T-cell (primary cell): ENCODE measurements at regions not wholly inside any gene's neighbourhood (a gene's known extent, or its start where the extent isn't known, plus 50 kb on each side); places are given as distances from the start of the nearest gene placed in this dataset.
A peak's percentile ranks its signal among the peaks of the same experiment; 100 is the strongest.

ENCODE experiments used
- ATAC-seq, 4 experiments: fragments of 200-7000 bp in 3 of 4; fragments of 150-1000 bp in 1 of 4; cut with Tn5 transposase; replicated peaks in 1 of 4; 1 replicate in 3 of 4; 2 replicates in 1 of 4; pipeline ENCODE4 v1.10.0; 2021; ENCODE audit warnings: moderate library complexity in 3 of 4, mild to moderate bottlenecking in 2 of 4, moderate number of reproducible peaks in 1 of 4
- CTCF ChIA-PET, 2 donors: fragments of 300-600 bp; sonication (Branson Sonifier 250); formaldehyde crosslinking; loops; one replicate each; lab custom pipeline; 2022; ENCODE audit warnings: antibody characterized with exemption in 2 of 2; lab: Charles Lee
- POLR2A ChIA-PET, 2 donors: fragments of 300-600 bp; sonication (Branson Sonifier 250); formaldehyde crosslinking; loops; one replicate each; lab custom pipeline; 2022; ENCODE audit warnings: antibody characterized with exemption in 2 of 2; lab: Charles Lee
- DNase-seq, 35 experiments: peaks; one replicate each; pipeline versions ENCODE4 v3.0.0 to v3.0.0-alpha.2; 2013 to 2023
- H3K27ac ChIP-seq: one replicate; pipeline ENCODE4 v1.5.1; 2013; ENCODE audit warnings: low read length
- H3K27me3 ChIP-seq, 2 experiments: replicated peaks in 1 of 2; 1 replicate in 1 of 2; 2 replicates in 1 of 2; pipeline versions ENCODE4 v1.6.1 to v1.7.0; 2013; ENCODE audit warnings: low read length in 1 of 2, mixed read lengths in 1 of 2; ENCODE audit not compliant: control insufficient read depth in 2 of 2, insufficient read depth in 2 of 2; ENCODE audit errors: extremely low read depth in 1 of 2
- H3K36me3 ChIP-seq, 2 donors: 1 replicate in 1 of 2; 2 replicates in 1 of 2; pipeline versions ENCODE4 v1.6.1 to v1.7.0; 2013; ENCODE audit warnings: low read length in 1 of 2; ENCODE audit not compliant: control insufficient read depth in 2 of 2, insufficient read depth in 1 of 2; ENCODE audit errors: extremely low read depth in 1 of 2
- H3K4me1 ChIP-seq, 2 experiments: 1 replicate in 1 of 2; 2 replicates in 1 of 2; pipeline versions ENCODE4 v1.6.1 to v1.7.0; 2013; ENCODE audit warnings: low read length in 2 of 2, mixed read lengths in 1 of 2; ENCODE audit not compliant: insufficient read depth in 2 of 2, control insufficient read depth in 1 of 2; ENCODE audit errors: extremely low read depth in 1 of 2
- H3K4me3 ChIP-seq, 2 donors: 1 replicate in 1 of 2; 2 replicates in 1 of 2; pipeline versions ENCODE4 v1.5.1 to v1.7.0; 2013; ENCODE audit warnings: mild to moderate bottlenecking in 2 of 2, low read length in 1 of 2, moderate library complexity in 1 of 2; ENCODE audit not compliant: control insufficient read depth in 1 of 2; ENCODE audit errors: extremely low read depth in 1 of 2
- H3K9me3 ChIP-seq: 2 replicates; pipeline ENCODE4 v1.7.0; 2013
- H3K27ac Mint-ChIP-seq, 2 donors: one replicate each; pipeline ENCODE4 v1.8.0; 2020 to 2021; ENCODE audit warnings: mild to moderate bottlenecking in 2 of 2, mixed read lengths in 2 of 2
- H3K27me3 Mint-ChIP-seq, 2 donors: one replicate each; pipeline ENCODE4 v1.8.0; 2021 to 2022; ENCODE audit warnings: mixed read lengths in 2 of 2
- H3K36me3 Mint-ChIP-seq: one replicate; pipeline ENCODE4 v1.8.0; 2021; ENCODE audit warnings: mixed read lengths
- H3K4me1 Mint-ChIP-seq, 3 donors: one replicate each; pipeline ENCODE4 v1.8.0; 2020 to 2022; ENCODE audit warnings: mixed read lengths in 3 of 3, mild to moderate bottlenecking in 1 of 3
- H3K4me3 Mint-ChIP-seq, 3 donors: one replicate each; pipeline ENCODE4 v1.8.0; 2020 to 2022; ENCODE audit warnings: mild to moderate bottlenecking in 3 of 3, mixed read lengths in 3 of 3, moderate library complexity in 3 of 3
- H3K9me3 Mint-ChIP-seq, 3 donors: one replicate each; pipeline ENCODE4 v1.8.0; 2020 to 2022; ENCODE audit warnings: mixed read lengths in 3 of 3
- WGBS: methylation state at CpG from one replicate; pipeline ENCODE4 v1.1.5; 2013; ENCODE audit warnings: missing lambda C conversion rate; ENCODE audit not compliant: insufficient coverage; 5-methylcytosine and 5-hydroxymethylcytosine counted together

GRCh38 chr20:11235058-11235457, 561.3 kb upstream of the JAG1 start:
- ATAC-seq (no peak), DNase-seq (no peak)
- Mint-ChIP-seq H3K27ac (no peak overlapping the region), H3K9me3 (peaks cover 0 to 5% (median 3%) of the 10 kb centered on the region in 3 donors), H3K4me3 (no peak overlapping the region), H3K36me3 (no peaks in the 10 kb centered on the region), H3K4me1 (no peaks in the 10 kb centered on the region), H3K27me3 (no peaks in the 10 kb centered on the region)
- H3K4me1 ChIP-seq = no peaks in the 10 kb centered on the region
- CTCF ChIA-PET = no interaction called here
- WGBS = 100% methylated on average over 1 of the region's 3 CpGs
- no peaks in the 10 kb centered on the region for H3K36me3 ChIP-seq
- POLR2A ChIA-PET = no interaction called here
- no peaks in the 10 kb centered on the region for H3K9me3 ChIP-seq
- no peak overlapping the region for H3K27ac ChIP-seq
- H3K4me3 ChIP-seq = no peak overlapping the region
- H3K27me3 ChIP-seq = no peaks in the 10 kb centered on the region

GRCh38 chr20:11242320-11242719, 568.5 kb upstream of the JAG1 start:
- H3K36me3 Mint-ChIP-seq = no peaks in the 10 kb centered on the region
- H3K27ac Mint-ChIP-seq = no peak overlapping the region

GRCh38 chr20:11245431-11245830, 571.6 kb upstream of the JAG1 start:
- Mint-ChIP-seq H3K27me3 (peaks cover 0 to 2% of the 10 kb centered on the region in 2 donors), H3K27ac (no peak overlapping the region), H3K4me1 (no peaks in the 10 kb centered on the region), H3K4me3 (no peak overlapping the region), H3K9me3 (peaks cover 0 to 4% (median 0%) of the 10 kb centered on the region in 3 donors), H3K36me3 (no peaks in the 10 kb centered on the region)
- ChIA-PET CTCF (no interaction called here), POLR2A (no interaction called here)
- DNase-seq = no peak
- Histone ChIP-seq H3K36me3 (no peaks in the 10 kb centered on the region), H3K27ac (no peak overlapping the region), H3K4me1 (no peaks in the 10 kb centered on the region), H3K4me3 (no peak overlapping the region), H3K27me3 (no peaks in the 10 kb centered on the region), H3K9me3 (no peaks in the 10 kb centered on the region)
- no peak for ATAC-seq

More at GRCh38 chr20:11242320-11242719, 568.5 kb upstream of the JAG1 start:
- peaks cover 0 to 8% (median 3%) of the 10 kb centered on the region in 3 donors for H3K9me3 Mint-ChIP-seq
- H3K27ac ChIP-seq = no peak overlapping the region
- ATAC-seq = no peak
- H3K27me3 Mint-ChIP-seq = peaks cover 0 to 2% of the 10 kb centered on the region in 2 donors
- no peaks in the 10 kb centered on the region for H3K4me1 Mint-ChIP-seq
- no peaks in the 10 kb centered on the region for H3K9me3 ChIP-seq
- WGBS = 96% methylated on average over 2 of the region's 2 CpGs
- ChIA-PET CTCF (no interaction called here), POLR2A (no interaction called here)
- H3K36me3 ChIP-seq = no peaks in the 10 kb centered on the region
- no peaks in the 10 kb centered on the region for H3K4me1 ChIP-seq
- no peak overlapping the region for H3K4me3 ChIP-seq
- no peak overlapping the region for H3K4me3 Mint-ChIP-seq
- H3K27me3 ChIP-seq = no peaks in the 10 kb centered on the region
- DNase-seq = no peak

- H3K27ac Mint-ChIP-seq = no peak overlapping the region
- H3K36me3 ChIP-seq = no peaks in the 10 kb centered on the region
- no peaks in the 10 kb centered on the region for H3K36me3 Mint-ChIP-seq
- H3K27ac ChIP-seq = no peak overlapping the region
- H3K9me3 ChIP-seq = no peaks in the 10 kb centered on the region
- no peak overlapping the region for H3K4me3 Mint-ChIP-seq
- no peak for DNase-seq
- no peaks in the 10 kb centered on the region for H3K27me3 ChIP-seq
- ChIA-PET POLR2A (no interaction called here), CTCF (interaction anchor here in 1 of 2 donors (0.6 kb wide), 1 partner anchor 135 kb away, joined by 3 read pairs; no protein-coding TSS in a partner anchor)
- no peaks in the 10 kb centered on the region for H3K4me1 ChIP-seq
- peaks cover 0 to 2% of the 10 kb centered on the region in 2 donors for H3K27me3 Mint-ChIP-seq
- no peaks in the 10 kb centered on the region for H3K4me1 Mint-ChIP-seq
- no peak for ATAC-seq
- H3K4me3 ChIP-seq = no peak overlapping the region
- peaks cover 0 to 4% (median 0%) of the 10 kb centered on the region in 3 donors for H3K9me3 Mint-ChIP-seq
- WGBS = 7% methylated on average over 3 of the region's 5 CpGs
Observed at GRCh38 chr20:11246251-11246775, 572.5 kb upstream of the JAG1 start.

GRCh38 chr20:11247046-11248010, 573.5 kb upstream of the JAG1 start:
- Mint-ChIP-seq H3K4me1 (no peaks in the 10 kb centered on the region), H3K27ac (no peak overlapping the region), H3K36me3 (no peaks in the 10 kb centered on the region), H3K9me3 (peaks cover 0 to 4% (median 0%) of the 10 kb centered on the region in 3 donors), H3K4me3 (no peak overlapping the region), H3K27me3 (peaks cover 0 to 2% of the 10 kb centered on the region in 2 donors)
- WGBS = 81% methylated on average over 4 of the region's 11 CpGs
- ATAC-seq = no peak
- no peaks in the 10 kb centered on the region for H3K9me3 ChIP-seq
- ChIA-PET CTCF (no interaction called here), POLR2A (no interaction called here)
- peak in 1 of 35 experiments; percentile 0 for DNase-seq
- H3K4me1 ChIP-seq = no peaks in the 10 kb centered on the region
- no peak overlapping the region for H3K27ac ChIP-seq
- no peaks in the 10 kb centered on the region for H3K36me3 ChIP-seq
- no peaks in the 10 kb centered on the region for H3K27me3 ChIP-seq
- H3K4me3 ChIP-seq = no peak overlapping the region

- DNase-seq = no peak
- 86% methylated on average over 1 of the region's 3 CpGs for WGBS
- H3K36me3 Mint-ChIP-seq = no peaks in the 10 kb centered on the region
Observed at GRCh38 chr20:11248011-11248409, 574.2 kb upstream of the JAG1 start.

More at GRCh38 chr20:11248011-11248409, 574.2 kb upstream of the JAG1 start:
- no peaks in the 10 kb centered on the region for H3K4me1 Mint-ChIP-seq
- H3K36me3 ChIP-seq = no peaks in the 10 kb centered on the region
- no peak for ATAC-seq
- H3K4me3 ChIP-seq = no peak overlapping the region
- no peak overlapping the region for H3K27ac ChIP-seq
- H3K4me3 Mint-ChIP-seq = no peak overlapping the region
- H3K27me3 Mint-ChIP-seq = peaks cover 0 to 2% of the 10 kb centered on the region in 2 donors
- no peaks in the 10 kb centered on the region for H3K4me1 ChIP-seq
- H3K27ac Mint-ChIP-seq = no peak overlapping the region
- ChIA-PET CTCF (no interaction called here), POLR2A (no interaction called here)
- no peaks in the 10 kb centered on the region for H3K27me3 ChIP-seq
- peaks cover 0 to 6% (median 2%) of the 10 kb centered on the region in 3 donors for H3K9me3 Mint-ChIP-seq
- no peaks in the 10 kb centered on the region for H3K9me3 ChIP-seq
